PC-3 (cell line): ENCODE measurements at regions not wholly inside any gene's neighbourhood (a gene's known extent, or its start where the extent isn't known, plus 50 kb on each side); places are given as distances from the start of the nearest gene placed in this dataset.

Experiments used
- CTCF ChIP-seq: fragments of 300-600 bp; sonication (generic); conservative IDR thresholded peaks from 2 replicates; pipeline ENCODE4 v1.5.1; 2017; ENCODE audit warnings: antibody characterized with exemption, low read depth, mild to moderate bottlenecking, low read length
- EZH2 ChIP-seq: fragments of 300-600 bp; sonication (generic); IDR thresholded peaks from one replicate; pipeline ENCODE4 v1.6.1; 2017; ENCODE audit warnings: antibody characterized with exemption, mild to moderate bottlenecking, low read length; ENCODE audit not compliant: unreplicated experiment
- EZH2phosphoT487 ChIP-seq: fragments of 300-600 bp; sonication (generic); IDR thresholded peaks from 2 replicates; pipeline ENCODE4 v1.6.1; 2018; ENCODE audit warnings: mild to moderate bottlenecking, antibody characterized with exemption, low read length, borderline replicate concordance

GRCh38 chr15:29624271-29624670 is 198.0 kb downstream of the TJP1 start:
- TF ChIP-seq EZH2phosphoT487 (no peak), EZH2 (no peak), CTCF (no peak)
